ENCODE measurements at regions not wholly inside any gene's neighbourhood (a gene's known extent, or its start where the extent isn't known, plus 50 kb on each side); places are given as distances from the start of the nearest gene placed in this dataset.
"Not testable (repeated sequence)": the region's sequence is repeated elsewhere in the genome, so short reads cannot be mapped to it uniquely, and the experiment has no call there.

GRCh38 chr6:12516070-12516469 lies 200.5 kb upstream of the PHACTR1 start:
- peak; percentile 16 for DNase-seq (ENCODE audit: low spot score)

GRCh38 chr6:12522347-12522746 lies 194.2 kb upstream of the PHACTR1 start:
- no peak for DNase-seq (ENCODE audit: low spot score)

GRCh38 chr6:12523726-12524125 lies 192.8 kb upstream of the PHACTR1 start:
- DNase-seq (ENCODE audit: low spot score): no peak

GRCh38 chr6:12525276-12525675 lies 191.3 kb upstream of the PHACTR1 start:
- no peak for DNase-seq (ENCODE audit: low spot score)

GRCh38 chr6:12527339-12527738 lies 189.2 kb upstream of the PHACTR1 start:
- DNase-seq (ENCODE audit: low spot score): no peak

GRCh38 chr6:12528136-12528535 lies 188.4 kb upstream of the PHACTR1 start:
- no peak for DNase-seq (ENCODE audit: low spot score)

GRCh38 chr6:12528581-12529363 lies 187.8 kb upstream of the PHACTR1 start:
- DNase-seq (ENCODE audit: low spot score): no peak

GRCh38 chr6:12529364-12530019 lies 187.1 kb upstream of the PHACTR1 start:
- DNase-seq (ENCODE audit: low spot score): no peak

GRCh38 chr6:12530345-12530744 lies 186.2 kb upstream of the PHACTR1 start:
- DNase-seq (ENCODE audit: low spot score): no peak

- no peak for DNase-seq (ENCODE audit: low spot score)
These were observed 183.0 kb upstream of the PHACTR1 start for GRCh38 chr6:12533586-12533985.

- DNase-seq (ENCODE audit: low spot score): no peak
These were observed 182.3 kb upstream of the PHACTR1 start for GRCh38 chr6:12534069-12534853.

GRCh38 chr6:12535586-12536314 lies 180.8 kb upstream of the PHACTR1 start:
- DNase-seq (ENCODE audit: low spot score): no peak

- no peak for DNase-seq (ENCODE audit: low spot score)
These were observed 180.2 kb upstream of the PHACTR1 start for GRCh38 chr6:12536416-12536815.

GRCh38 chr6:12537389-12537788 lies 179.2 kb upstream of the PHACTR1 start:
- peak; percentile 14 for DNase-seq (ENCODE audit: low spot score)

- DNase-seq (ENCODE audit: low spot score): peak; percentile 26
These were observed 177.6 kb upstream of the PHACTR1 start for GRCh38 chr6:12538881-12539357.

- not testable (repeated sequence) for DNase-seq (ENCODE audit: low spot score)
These were observed 174.1 kb upstream of the PHACTR1 start for GRCh38 chr6:12542319-12543115.

- DNase-seq (ENCODE audit: low spot score): no peak
These were observed 172.6 kb upstream of the PHACTR1 start for GRCh38 chr6:12543953-12544352.

- no peak for DNase-seq (ENCODE audit: low spot score)
These were observed 171.6 kb upstream of the PHACTR1 start for GRCh38 chr6:12544821-12545565.

GRCh38 chr6:12545619-12546409 lies 170.8 kb upstream of the PHACTR1 start:
- peak; percentile 39 for DNase-seq (ENCODE audit: low spot score)

Measured in hepatic stellate cell (primary cell).